SU-DHL-6 (cell line): ENCODE measurements at regions not wholly inside any gene's neighbourhood (a gene's known extent, or its start where the extent isn't known, plus 50 kb on each side); places are given as distances from the start of the nearest gene placed in this dataset.

ENCODE experiments used
- H2AFZ ChIP-seq: fragments of 200-600 bp; sonication (generic); 2 replicates; pipeline ENCODE4 v1.6.1; 2014; ENCODE audit warnings: low read depth, mild to moderate bottlenecking, moderate library complexity, mixed read lengths, antibody characterized with exemption, low read length; ENCODE audit not compliant: severe bottlenecking
- H3F3A ChIP-seq: fragments of 200-600 bp; shearing (Covaris generic); 2 replicates; pipeline ENCODE4 v1.6.0; 2016; ENCODE audit warnings: antibody characterized with exemption, mild to moderate bottlenecking; ENCODE audit not compliant: insufficient read depth
- H3K27ac ChIP-seq: fragments of 200-600 bp; sonication (generic); 2 replicates; pipeline ENCODE4 v1.5.1; 2016; ENCODE audit warnings: low read depth, mild to moderate bottlenecking, low read length, moderate library complexity, mixed read lengths
- H3K27me3 ChIP-seq: fragments of 200-600 bp; sonication (generic), shearing (Covaris generic); 2 replicates; pipeline ENCODE4 v1.6.0; 2014; ENCODE audit warnings: mild to moderate bottlenecking, low read length
- H3K36me3 ChIP-seq: fragments of 200-600 bp; sonication (generic); 2 replicates; pipeline ENCODE4 v1.6.1; 2014; ENCODE audit warnings: mild to moderate bottlenecking, low read length, mixed read lengths
- H3K4me2 ChIP-seq: fragments of 300-600, 200-600 bp; shearing (Covaris generic), sonication (generic); 2 replicates; pipeline ENCODE4 v1.6.0; 2014; ENCODE audit warnings: low read length, low read depth, mild to moderate bottlenecking; ENCODE audit not compliant: poor library complexity, severe bottlenecking
- H3K4me3 ChIP-seq: fragments of 200-600 bp; sonication (generic); 2 replicates; pipeline ENCODE4 v1.5.1; 2014; ENCODE audit warnings: antibody characterized with exemption, low read length, mild to moderate bottlenecking, mixed read lengths; ENCODE audit not compliant: insufficient read depth, poor library complexity, severe bottlenecking
- H3K79me2 ChIP-seq: fragments of 200-600 bp; sonication (generic); 2 replicates; pipeline ENCODE4 v1.6.1; 2014; ENCODE audit warnings: mild to moderate bottlenecking, low read length, moderate library complexity; ENCODE audit not compliant: insufficient read depth
- H3K9ac ChIP-seq: fragments of 200-600 bp; sonication (generic); 2 replicates; pipeline ENCODE4 v1.7.0; 2014; ENCODE audit warnings: mild to moderate bottlenecking, low read length
- H3K9me2 ChIP-seq: fragments of 200-600 bp; sonication (generic); replicated peaks from 2 replicates; pipeline ENCODE4 v1.6.1; 2014; ENCODE audit warnings: low read length; ENCODE audit not compliant: insufficient read depth
- H3K9me3 ChIP-seq: fragments of 200-600 bp; sonication (generic); 2 replicates; pipeline ENCODE4 v1.6.1; 2014; ENCODE audit warnings: low read length, mixed read lengths; ENCODE audit not compliant: insufficient read depth
- H4K20me1 ChIP-seq: fragments of 200-600 bp; sonication (generic); 2 replicates; pipeline ENCODE4 v1.6.1; 2014; ENCODE audit warnings: low read depth, mild to moderate bottlenecking, antibody characterized with exemption, low read length, moderate library complexity, mixed read lengths
- EZH2phosphoT487 ChIP-seq: fragments of 200-600 bp; sonication (generic), shearing (Covaris generic); conservative IDR thresholded peaks from 2 replicates; pipeline ENCODE4 v1.6.1; 2018; ENCODE audit warnings: mild to moderate bottlenecking, antibody characterized with exemption, low read length, moderate library complexity, mixed read lengths
- TF ChIP-seq, protein P1 (sequence below): fragments of 200-600 bp; sonication (generic); IDR thresholded peaks from one replicate; pipeline ENCODE4 v1.5.1; 2017; ENCODE audit warnings: antibody characterized with exemption, mild to moderate bottlenecking, low read length, moderate library complexity; ENCODE audit not compliant: insufficient read depth, poor library complexity, severe bottlenecking

GRCh38 chr15:96243701-96244100 lies 86.8 kb upstream of the NR2F2 start:
- TF ChIP-seq, protein P1, sequence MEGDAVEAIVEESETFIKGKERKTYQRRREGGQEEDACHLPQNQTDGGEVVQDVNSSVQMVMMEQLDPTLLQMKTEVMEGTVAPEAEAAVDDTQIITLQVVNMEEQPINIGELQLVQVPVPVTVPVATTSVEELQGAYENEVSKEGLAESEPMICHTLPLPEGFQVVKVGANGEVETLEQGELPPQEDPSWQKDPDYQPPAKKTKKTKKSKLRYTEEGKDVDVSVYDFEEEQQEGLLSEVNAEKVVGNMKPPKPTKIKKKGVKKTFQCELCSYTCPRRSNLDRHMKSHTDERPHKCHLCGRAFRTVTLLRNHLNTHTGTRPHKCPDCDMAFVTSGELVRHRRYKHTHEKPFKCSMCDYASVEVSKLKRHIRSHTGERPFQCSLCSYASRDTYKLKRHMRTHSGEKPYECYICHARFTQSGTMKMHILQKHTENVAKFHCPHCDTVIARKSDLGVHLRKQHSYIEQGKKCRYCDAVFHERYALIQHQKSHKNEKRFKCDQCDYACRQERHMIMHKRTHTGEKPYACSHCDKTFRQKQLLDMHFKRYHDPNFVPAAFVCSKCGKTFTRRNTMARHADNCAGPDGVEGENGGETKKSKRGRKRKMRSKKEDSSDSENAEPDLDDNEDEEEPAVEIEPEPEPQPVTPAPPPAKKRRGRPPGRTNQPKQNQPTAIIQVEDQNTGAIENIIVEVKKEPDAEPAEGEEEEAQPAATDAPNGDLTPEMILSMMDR = no peak
- no peak for TF ChIP-seq EZH2phosphoT487
- Histone ChIP-seq H3F3A (no peaks in the 10 kb centered on the region), H3K4me3 (no peak overlapping the region), H4K20me1 (no peaks in the 10 kb centered on the region), H3K79me2 (no peaks in the 10 kb centered on the region), H3K27me3 (no peaks in the 10 kb centered on the region), H3K9me2 (no peaks in the 10 kb centered on the region), H3K9ac (no peak overlapping the region), H3K9me3 (no peaks in the 10 kb centered on the region), H3K36me3 (no peaks in the 10 kb centered on the region), H3K4me2 (no peak overlapping the region), H3K27ac (no peak overlapping the region), H2AFZ (no peak overlapping the region)

DNA sequence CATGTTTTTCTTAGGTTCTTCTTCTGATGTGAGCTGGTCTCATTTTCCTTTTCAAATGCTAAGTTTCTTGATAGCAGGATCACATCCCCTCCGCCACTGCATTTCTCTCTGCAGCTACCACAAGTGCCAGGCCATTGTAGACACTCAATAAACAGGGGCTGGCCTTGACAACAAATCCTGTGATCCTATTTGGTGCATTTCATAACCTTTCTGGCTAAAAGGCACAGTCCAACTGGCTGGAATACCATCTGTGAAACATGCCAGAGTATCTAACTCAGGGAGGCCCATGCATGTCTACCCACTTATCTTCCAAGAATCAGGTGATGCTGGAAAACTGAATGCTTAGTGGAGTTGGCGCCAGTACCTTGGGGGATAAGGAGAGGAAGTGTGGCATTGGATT lies 85.2 kb upstream of the NR2F2 start:
- no peak overlapping the region for H3K27ac ChIP-seq
- TF ChIP-seq EZH2phosphoT487 = no peak
- TF ChIP-seq, protein P1 = no peak
- H3K9ac ChIP-seq = no peak overlapping the region
- H3K9me3 ChIP-seq = no peaks in the 10 kb centered on the region
- no peaks in the 10 kb centered on the region for H3K9me2 ChIP-seq
- no peaks in the 10 kb centered on the region for H3K36me3 ChIP-seq
- no peaks in the 10 kb centered on the region for H4K20me1 ChIP-seq
- no peaks in the 10 kb centered on the region for H3K79me2 ChIP-seq
- H3K4me2 ChIP-seq = no peak overlapping the region
- no peak overlapping the region for H2AFZ ChIP-seq
- no peak overlapping the region for H3K4me3 ChIP-seq
- no peaks in the 10 kb centered on the region for H3F3A ChIP-seq
- H3K27me3 ChIP-seq = no peaks in the 10 kb centered on the region

- Histone ChIP-seq H3K9me2 (no peaks in the 10 kb centered on the region), H3K27ac (no peak overlapping the region), H3K79me2 (no peaks in the 10 kb centered on the region), H3K27me3 (no peaks in the 10 kb centered on the region), H3K36me3 (no peaks in the 10 kb centered on the region), H3K4me2 (no peak overlapping the region), H3K4me3 (no peak overlapping the region), H4K20me1 (no peaks in the 10 kb centered on the region), H3K9ac (no peak overlapping the region), H2AFZ (no peak overlapping the region), H3K9me3 (no peaks in the 10 kb centered on the region), H3F3A (no peaks in the 10 kb centered on the region)
- no peak for TF ChIP-seq EZH2phosphoT487
- TF ChIP-seq, protein P1 = no peak
Observed at GRCh38 chr15:96246057-96246456, 84.4 kb upstream of the NR2F2 start.
